ENCODE measurements at regions not wholly inside any gene's neighbourhood (a gene's known extent, or its start where the extent isn't known, plus 50 kb on each side); places are given as distances from the start of the nearest gene placed in this dataset.

GRCh38 chrX:150034788-150035187 lies 96.5 kb upstream of the EOLA2 start:
- TF ChIP-seq CTCF (IDR thresholded peaks at IDR 0.05; ENCODE audit: insufficient read depth, low read length) (no peak), REST (IDR thresholded peaks at IDR 0.05; ENCODE audit: insufficient replicate concordance, low read depth) (no peak), GABPA (IDR thresholded peaks at IDR 0.05; ENCODE audit: low read depth) (no peak)
